ENCODE measurements at regions not wholly inside any gene's neighbourhood (a gene's known extent, or its start where the extent isn't known, plus 50 kb on each side); places are given as distances from the start of the nearest gene placed in this dataset.

GRCh38 chr2:10504994-10505820 is 57.1 kb upstream of the ODC1 start:
- peaks cover 2% of the 10 kb centered on the region for H3K9me3 Mint-ChIP-seq (ENCODE audit: unreplicated experiment)
- no peak overlapping the region for H3K27ac Mint-ChIP-seq (ENCODE audit: unreplicated experiment)
- H3K4me1 Mint-ChIP-seq (ENCODE audit: low read depth, unreplicated experiment), result no peaks in the 10 kb centered on the region
- H3K4me3 Mint-ChIP-seq (ENCODE audit: unreplicated experiment), result no peak overlapping the region
- H3K27me3 Mint-ChIP-seq (ENCODE audit: unreplicated experiment), result peaks cover 6% of the 10 kb centered on the region
- no peaks in the 10 kb centered on the region for H3K36me3 Mint-ChIP-seq (ENCODE audit: unreplicated experiment)
- no peak for TF ChIP-seq CTCF (IDR thresholded peaks at IDR 0.05; ENCODE audit: partially characterized antibody, unreplicated experiment)
- no peak for DNase-seq

GRCh38 chr2:10504370-10504993 is 56.4 kb upstream of the ODC1 start:
- Mint-ChIP-seq H3K36me3 (ENCODE audit: unreplicated experiment) (no peaks in the 10 kb centered on the region), H3K9me3 (ENCODE audit: unreplicated experiment) (peaks cover 2% of the 10 kb centered on the region), H3K4me3 (ENCODE audit: unreplicated experiment) (no peak overlapping the region), H3K4me1 (ENCODE audit: low read depth, unreplicated experiment) (no peaks in the 10 kb centered on the region), H3K27me3 (ENCODE audit: unreplicated experiment) (peaks cover 6% of the 10 kb centered on the region), H3K27ac (ENCODE audit: unreplicated experiment) (no peak overlapping the region)
- TF ChIP-seq CTCF (IDR thresholded peaks at IDR 0.05; ENCODE audit: partially characterized antibody, unreplicated experiment), result no peak
- no peak for DNase-seq

GRCh38 chr2:10502803-10503107 is 54.6 kb upstream of the ODC1 start:
- Mint-ChIP-seq H3K27ac (ENCODE audit: unreplicated experiment) (no peak overlapping the region), H3K27me3 (ENCODE audit: unreplicated experiment) (peaks cover 8% of the 10 kb centered on the region), H3K4me3 (ENCODE audit: unreplicated experiment) (no peak overlapping the region), H3K4me1 (ENCODE audit: low read depth, unreplicated experiment) (no peaks in the 10 kb centered on the region), H3K36me3 (ENCODE audit: unreplicated experiment) (no peaks in the 10 kb centered on the region), H3K9me3 (ENCODE audit: unreplicated experiment) (peaks cover 2% of the 10 kb centered on the region)
- DNase-seq, result no peak
- no peak for TF ChIP-seq CTCF (IDR thresholded peaks at IDR 0.05; ENCODE audit: partially characterized antibody, unreplicated experiment)

- DNase-seq, result no peak
- Mint-ChIP-seq H3K9me3 (ENCODE audit: unreplicated experiment) (peaks cover 2% of the 10 kb centered on the region), H3K4me3 (ENCODE audit: unreplicated experiment) (no peak overlapping the region), H3K27ac (ENCODE audit: unreplicated experiment) (no peak overlapping the region), H3K36me3 (ENCODE audit: unreplicated experiment) (no peaks in the 10 kb centered on the region), H3K27me3 (ENCODE audit: unreplicated experiment) (peaks cover 8% of the 10 kb centered on the region), H3K4me1 (ENCODE audit: low read depth, unreplicated experiment) (no peaks in the 10 kb centered on the region)
- TF ChIP-seq CTCF (IDR thresholded peaks at IDR 0.05; ENCODE audit: partially characterized antibody, unreplicated experiment), result no peak
Observed at GRCh38 chr2:10501980-10502802, 54.1 kb upstream of the ODC1 start.
